GM12892 (cell line): ENCODE measurements at regions not wholly inside any gene's neighbourhood (a gene's known extent, or its start where the extent isn't known, plus 50 kb on each side); places are given as distances from the start of the nearest gene placed in this dataset.
"Not testable (repeated sequence)": the region's sequence is repeated elsewhere in the genome, so short reads cannot be mapped to it uniquely, and the experiment has no call there.

Source experiments
- DNase-seq: peaks from one replicate; pipeline ENCODE4 v3.0.0; 2011; ENCODE audit not compliant: insufficient read length
- FAIRE-seq: peaks from 2 replicates; lab custom pipeline; 2011; peaks lifted over from hg19 to GRCh38; lab: Jason Lieb, UNC
- POLR2A ChIP-seq: IDR thresholded peaks from 2 replicates; pipeline ENCODE4 v1.6.1; 2011; ENCODE audit warnings: low read depth, low read length, control low read depth
- POLR2AphosphoS5 ChIP-seq: IDR thresholded peaks from 2 replicates; pipeline ENCODE4 v1.6.1; 2011; ENCODE audit warnings: low read depth, low read length, control low read depth
- TAF1 ChIP-seq: IDR thresholded peaks from 2 replicates; pipeline ENCODE4 v1.6.1; 2011; ENCODE audit warnings: low read depth, mild to moderate bottlenecking, control low read depth, low read length, borderline replicate concordance

DNA sequence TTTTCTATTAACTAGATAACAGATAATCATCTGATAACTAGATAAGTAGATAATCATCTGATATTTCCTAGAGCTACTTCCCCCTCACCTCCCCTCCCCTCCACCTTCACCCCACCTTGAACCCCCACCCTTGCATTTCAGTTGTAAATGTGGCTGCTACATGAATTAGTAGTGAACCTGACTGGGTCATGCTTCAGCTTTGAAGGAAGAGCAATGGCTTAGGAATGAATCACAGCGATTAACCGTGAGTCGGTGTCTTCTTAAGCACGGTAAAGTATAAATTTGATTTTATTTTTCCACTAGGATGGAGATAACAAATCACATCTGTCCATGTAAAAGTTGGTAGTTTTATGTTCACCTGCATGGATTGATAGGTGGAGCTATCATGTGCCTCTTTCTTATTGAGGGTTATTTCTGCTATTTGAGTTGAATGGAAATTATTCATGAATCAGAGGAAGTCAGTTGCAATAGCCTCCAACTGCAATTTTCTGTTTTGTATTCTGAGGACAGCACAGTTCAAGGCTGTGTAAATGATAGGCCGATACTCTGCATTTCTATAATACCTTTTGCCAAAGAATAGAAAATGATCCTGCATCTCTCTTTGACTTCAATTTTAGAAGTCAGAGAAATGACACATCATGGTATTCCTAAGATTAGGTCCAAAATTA is 235.0 kb downstream of the PTGER3 start:
- DNase-seq (no peak), FAIRE-seq (no peak)

DNA sequence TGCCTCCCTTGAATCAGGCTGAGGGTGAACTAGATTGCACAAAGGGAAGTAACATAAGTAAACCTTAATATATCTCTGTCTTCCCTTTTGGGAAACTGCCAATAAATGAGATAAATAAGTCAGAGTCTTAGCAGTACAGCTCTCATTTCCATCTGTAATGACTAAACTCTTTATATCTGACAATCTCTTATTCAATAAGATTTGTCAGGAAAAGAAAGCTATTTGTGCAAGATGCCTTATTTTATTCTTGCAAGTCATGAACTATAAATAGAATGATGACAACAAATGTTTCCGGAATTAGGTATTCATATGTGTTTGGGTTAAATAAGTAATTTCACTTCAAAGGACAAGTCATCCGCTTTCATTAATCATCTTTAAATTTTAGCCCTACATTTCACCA is 229.2 kb downstream of the PTGER3 start:
- FAIRE-seq, result no peak
- DNase-seq, result no peak
- TF ChIP-seq POLR2AphosphoS5 (no peak), POLR2A (no peak), TAF1 (no peak)

More for the DNA sequence above, 235.0 kb downstream of the PTGER3 start:
- TF ChIP-seq POLR2A, result no peak
- no peak for TF ChIP-seq POLR2AphosphoS5
- TF ChIP-seq TAF1, result no peak

DNA sequence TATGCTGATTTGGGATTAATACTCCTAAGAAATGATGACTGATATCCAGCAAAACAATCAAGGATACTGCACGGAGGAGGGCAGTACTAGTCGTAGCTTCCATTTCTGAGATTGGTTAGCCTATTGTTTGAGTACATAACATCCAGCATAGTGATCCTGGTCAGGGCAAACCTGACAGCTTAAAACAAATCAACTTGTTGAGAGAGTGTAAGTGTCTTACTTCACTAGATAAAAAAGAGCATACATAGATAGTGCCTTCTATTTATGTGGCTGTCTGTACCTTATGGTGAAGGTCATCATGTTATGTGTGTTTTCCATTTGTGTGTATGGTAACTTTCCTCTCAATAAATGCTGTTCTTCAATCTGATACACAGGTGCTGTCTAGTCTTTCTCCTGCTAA is 228.4 kb downstream of the PTGER3 start:
- no peak for DNase-seq
- no peak for TF ChIP-seq POLR2AphosphoS5
- TF ChIP-seq POLR2A, result no peak
- FAIRE-seq, result no peak

DNA sequence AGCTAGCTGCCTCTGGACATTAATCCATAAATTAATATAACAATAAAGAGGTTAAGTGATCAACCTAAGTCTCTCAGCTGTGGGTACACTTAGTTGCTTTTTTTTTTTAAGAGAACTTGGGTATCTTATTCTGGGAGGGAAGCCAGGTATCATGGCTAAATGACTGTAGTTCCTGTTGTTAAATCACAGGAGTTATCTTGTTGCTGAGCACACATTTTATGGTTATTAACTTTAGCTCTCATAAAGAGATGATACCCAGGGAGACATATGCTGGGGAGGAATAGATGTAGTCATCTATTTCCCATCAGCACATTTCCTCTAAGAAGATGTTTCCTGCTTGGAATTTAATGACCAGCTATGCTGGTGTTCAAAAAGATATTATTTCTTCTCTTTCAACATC is 227.8 kb downstream of the PTGER3 start:
- FAIRE-seq, result no peak
- DNase-seq, result no peak

DNA sequence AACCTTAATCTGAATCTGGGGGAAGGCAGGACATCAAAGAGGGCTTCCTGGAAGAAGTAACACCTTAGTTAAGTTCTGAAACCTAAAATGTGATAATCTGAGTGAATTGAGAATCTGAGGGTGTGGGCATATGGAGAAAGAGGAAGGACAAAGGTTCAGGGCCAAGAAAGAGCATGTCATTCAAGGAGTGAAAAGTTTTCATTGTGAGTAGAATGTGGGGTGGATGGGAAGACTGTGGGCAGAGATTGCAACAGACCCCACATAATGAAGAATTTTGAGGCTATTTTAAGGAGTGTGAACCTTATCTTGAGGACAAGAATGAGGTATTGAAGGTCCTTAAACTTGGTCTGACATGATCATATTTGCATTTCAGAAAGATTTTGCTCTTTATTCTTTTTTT is 227.2 kb downstream of the PTGER3 start:
- FAIRE-seq (no peak), DNase-seq (no peak)
- TF ChIP-seq POLR2AphosphoS5 (no peak), POLR2A (no peak)

More for the DNA sequence above, 227.8 kb downstream of the PTGER3 start:
- TF ChIP-seq POLR2AphosphoS5 (no peak), POLR2A (no peak), TAF1 (no peak)

DNA sequence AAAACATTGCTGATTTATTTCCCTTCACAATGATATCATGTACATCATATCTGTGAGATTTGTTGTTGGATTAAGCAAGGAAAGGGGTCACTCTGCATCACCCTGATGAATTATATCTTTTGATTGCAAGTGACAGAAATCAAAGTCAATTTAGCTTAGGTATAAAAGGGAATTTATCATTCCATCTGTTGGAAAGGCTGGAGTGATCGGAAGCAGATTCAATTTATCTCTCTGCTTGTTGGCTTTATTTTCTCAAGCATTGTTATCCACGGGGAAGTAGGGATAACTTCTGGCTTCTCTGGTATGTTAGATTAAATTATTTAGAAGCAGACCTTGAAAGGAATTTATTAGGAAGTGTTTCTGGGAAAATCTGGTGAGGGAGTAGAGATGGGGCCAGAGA is 226.6 kb downstream of the PTGER3 start:
- no peak for FAIRE-seq
- TF ChIP-seq POLR2A (no peak), POLR2AphosphoS5 (no peak), TAF1 (no peak)
- DNase-seq, result no peak

DNA sequence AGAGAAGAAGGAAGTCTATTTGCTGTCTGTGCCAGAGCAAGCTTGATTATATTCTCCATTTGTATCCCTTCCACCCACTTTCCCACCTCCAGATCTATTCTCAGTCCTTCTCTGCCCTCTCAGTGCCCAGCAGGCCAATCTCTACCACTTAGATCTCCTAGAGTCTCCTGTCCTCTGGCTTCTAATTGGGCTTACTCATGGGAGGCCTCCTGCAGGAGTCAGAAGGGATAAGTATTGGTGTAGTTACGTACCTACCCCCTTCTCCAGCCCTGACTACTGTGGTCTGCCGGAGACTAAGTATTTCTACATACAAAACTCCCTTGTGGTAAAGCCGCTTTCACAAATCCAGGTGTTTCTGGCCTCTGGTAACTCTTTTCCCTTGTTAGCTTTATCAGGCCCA is 221.2 kb downstream of the PTGER3 start:
- FAIRE-seq (no peak), DNase-seq (no peak)
- TF ChIP-seq POLR2AphosphoS5, result no peak
- no peak for TF ChIP-seq TAF1
- no peak for TF ChIP-seq POLR2A

DNA sequence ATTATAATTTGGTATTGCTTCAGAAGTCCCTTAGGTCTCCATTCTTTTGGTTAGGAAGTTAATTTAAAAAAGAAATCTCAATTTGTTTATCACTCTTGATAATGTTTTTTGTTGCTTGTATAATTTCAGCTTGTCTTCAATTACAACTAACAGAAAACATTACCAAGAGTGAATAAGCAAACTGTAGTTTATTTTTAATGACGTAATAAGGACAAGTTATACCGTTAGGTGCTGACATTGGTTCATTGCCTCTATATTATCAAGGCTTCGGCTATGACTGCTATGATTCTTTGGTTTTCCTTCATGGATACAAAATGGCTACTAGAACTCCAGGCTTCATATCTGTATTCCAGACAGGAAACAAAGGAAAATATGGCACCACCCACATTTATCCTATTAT is 220.6 kb downstream of the PTGER3 start:
- no peak for TF ChIP-seq POLR2A
- no peak for TF ChIP-seq POLR2AphosphoS5
- DNase-seq (no peak), FAIRE-seq (no peak)

DNA sequence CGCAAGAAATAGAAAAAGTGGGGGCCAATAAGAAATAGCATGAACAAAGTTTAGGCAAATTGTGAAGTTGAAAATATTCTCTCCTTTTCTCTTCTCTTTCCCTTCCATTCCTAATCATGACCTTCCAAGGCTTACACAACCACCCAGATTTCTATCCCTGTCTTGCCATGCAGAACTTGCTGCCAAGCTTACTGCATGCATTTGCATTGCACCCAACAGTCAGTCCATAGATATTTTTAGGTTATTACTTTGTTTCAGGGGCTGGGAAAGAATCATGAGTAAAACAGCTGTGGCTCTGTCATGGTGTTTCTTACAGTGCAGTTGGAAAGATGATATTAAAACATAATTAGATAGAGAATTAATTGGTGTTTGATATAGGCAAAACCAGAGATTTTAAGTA is 219.4 kb downstream of the PTGER3 start:
- DNase-seq, result no peak
- no peak for FAIRE-seq

DNA sequence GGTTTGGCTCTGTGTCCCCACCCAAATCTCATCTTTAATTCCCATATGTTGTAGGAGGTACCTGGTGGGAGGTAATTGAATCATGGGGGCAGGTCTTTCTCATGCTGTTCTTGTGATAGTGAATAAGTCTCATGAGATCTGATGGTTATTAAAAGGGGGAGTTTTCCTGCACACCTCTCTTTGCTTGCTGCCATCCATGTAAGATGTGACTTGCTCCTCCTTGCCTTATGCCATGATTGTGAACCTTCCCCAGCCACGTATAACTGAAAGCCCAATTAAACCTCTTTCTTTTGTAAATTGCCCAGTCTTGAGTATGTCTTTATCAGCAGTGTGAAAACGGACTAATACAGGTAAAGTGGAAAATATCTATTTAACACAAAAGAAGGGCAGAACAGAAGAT is 213.3 kb downstream of the PTGER3 start:
- DNase-seq, result not testable (repeated sequence)

More for the DNA sequence above, 219.4 kb downstream of the PTGER3 start:
- TF ChIP-seq POLR2A (no peak), TAF1 (no peak), POLR2AphosphoS5 (no peak)

DNA sequence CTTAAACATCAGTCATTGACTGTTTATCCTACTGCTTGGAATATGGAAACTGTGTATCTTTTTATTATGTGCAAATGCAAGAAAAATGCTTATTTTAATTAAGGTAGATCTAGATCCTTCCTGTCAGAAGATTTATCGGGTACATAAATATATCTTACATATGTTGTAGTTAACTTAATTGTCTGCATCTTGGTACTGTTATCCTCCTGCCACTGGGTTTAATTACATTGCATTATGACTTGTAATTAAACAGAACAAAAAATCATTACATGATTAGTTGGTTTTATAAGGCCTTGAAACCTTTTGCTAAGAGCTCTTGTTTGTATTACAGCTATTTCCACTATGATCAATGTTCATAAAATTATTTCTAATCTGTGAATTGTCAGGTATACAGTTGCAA is 211.2 kb downstream of the PTGER3 start:
- TF ChIP-seq POLR2AphosphoS5 (no peak), POLR2A (no peak), TAF1 (no peak)
- FAIRE-seq, result no peak
- DNase-seq, result no peak

More for the DNA sequence above, 213.3 kb downstream of the PTGER3 start:
- FAIRE-seq, result not testable (repeated sequence)

DNA sequence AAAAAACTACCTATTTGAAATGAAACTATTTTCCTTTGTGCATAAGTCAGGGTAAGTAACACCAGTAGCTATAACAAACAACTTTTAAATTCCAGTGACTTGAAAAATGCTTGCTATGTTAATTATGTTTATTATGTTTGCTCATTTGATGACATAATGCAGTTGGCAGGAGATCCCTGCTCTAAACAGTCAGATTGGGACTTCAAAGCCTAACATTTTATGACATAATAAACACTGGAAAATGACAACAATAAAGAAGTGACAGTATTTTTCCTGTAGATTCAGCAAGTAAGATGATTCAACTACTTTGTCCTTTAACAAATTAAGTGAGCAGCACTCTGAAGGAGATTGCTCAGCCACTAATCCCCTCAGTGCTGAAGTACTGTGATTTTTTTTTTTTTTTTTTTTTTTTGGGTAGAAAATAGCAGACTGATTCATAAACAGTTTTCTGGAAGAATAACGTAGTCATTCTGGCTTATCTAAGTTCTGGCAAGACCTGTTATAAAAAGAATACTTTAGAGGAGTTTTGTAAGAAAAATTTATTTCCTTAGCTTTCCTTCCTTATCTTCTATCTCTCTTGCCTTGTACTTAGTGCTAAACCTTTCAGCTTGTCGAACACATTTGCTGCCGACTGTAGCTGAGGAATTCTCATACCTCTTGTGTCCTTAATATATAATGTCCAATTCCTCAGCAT is 207.2 kb downstream of the PTGER3 start:
- FAIRE-seq (no peak), DNase-seq (no peak)
- TF ChIP-seq TAF1 (no peak), POLR2AphosphoS5 (no peak), POLR2A (no peak)

DNA sequence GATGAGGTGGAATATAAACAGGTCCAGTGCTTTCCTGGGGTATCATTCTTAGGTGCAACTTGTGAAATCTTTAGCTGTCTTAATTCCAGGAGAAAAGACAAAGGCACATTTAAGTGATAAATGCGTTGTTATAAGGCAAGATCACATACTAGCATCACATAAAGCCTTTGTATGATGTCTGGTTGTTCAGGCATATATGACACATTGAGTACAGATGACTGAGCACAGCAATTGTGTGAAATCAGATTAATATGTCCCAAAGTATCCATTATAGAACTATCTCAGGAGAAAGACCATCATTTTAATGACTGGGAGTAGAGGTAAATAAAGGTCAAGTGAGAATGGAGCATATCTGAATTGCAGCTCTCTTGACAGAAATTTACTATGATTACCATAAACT is 205.1 kb downstream of the PTGER3 start:
- no peak for TF ChIP-seq POLR2AphosphoS5
- TF ChIP-seq POLR2A, result no peak
- TF ChIP-seq TAF1, result no peak
- FAIRE-seq, result no peak
- DNase-seq, result no peak
